ENCODE measurements at regions not wholly inside any gene's neighbourhood (a gene's known extent, or its start where the extent isn't known, plus 50 kb on each side); places are given as distances from the start of the nearest gene placed in this dataset.

GRCh38 chr5:103772248-103772647 is 209.7 kb upstream of the NUDT12 start:
- intact Hi-C loops (cut with micrococcal nuclease), result no loop called here
- no peaks in the 10 kb centered on the region for H3K9me3 Mint-ChIP-seq (ENCODE audit: insufficient read depth)
- no peaks in the 10 kb centered on the region for H3K27me3 ChIP-seq (replicated peaks in 1 of 4; ENCODE audit: control extremely low read depth in 1 of 4, control insufficient read depth in 3 of 4, insufficient read depth in 4 of 4, low read length in 3 of 4)
- DNase-seq, result no peak
- no peaks in the 10 kb centered on the region for H3K4me1 Mint-ChIP-seq
- ATAC-seq (ENCODE audit: low read depth), result no peak
- ChIA-PET CTCF (no interaction called here), POLR2A (no interaction called here)
- no peak overlapping the region for H3K4me3 Mint-ChIP-seq
- H4K20me1 ChIP-seq (ENCODE audit: control insufficient read depth, insufficient read depth, low read length, poor library complexity, severe bottlenecking), result no peaks in the 10 kb centered on the region
- no peak overlapping the region for H3K4me2 ChIP-seq (replicated peaks; ENCODE audit: low read depth, low read length, poor library complexity, severe bottlenecking)
- no peak overlapping the region for H3K9ac ChIP-seq (ENCODE audit: low read length)
- H2AFZ ChIP-seq (ENCODE audit: insufficient read depth, low read depth, low read length, poor library complexity, severe bottlenecking), result no peak overlapping the region
- H3K27me3 Mint-ChIP-seq, result no peaks in the 10 kb centered on the region
- peaks cover 0 to 8% (median 0%) of the 10 kb centered on the region in 3 donors for H3K9me3 ChIP-seq (ENCODE audit: control extremely low read depth in 1 of 3, control insufficient read depth in 2 of 3, insufficient read depth in 1 of 3, low read length in 2 of 3)
- no peaks in the 10 kb centered on the region for H3K79me2 ChIP-seq (ENCODE audit: control insufficient read depth, insufficient read depth, low read length)
- no peaks in the 10 kb centered on the region for H3K4me1 ChIP-seq (ENCODE audit: control insufficient read depth in 2 of 2, insufficient read depth in 2 of 2, low read length in 2 of 2)
- WGBS (ENCODE audit: insufficient coverage), result 100% methylated on average over 1 of the region's 2 CpGs
- no peak overlapping the region for H3K4me3 ChIP-seq (ENCODE audit: control extremely low read depth in 1 of 5, extremely low read depth in 1 of 5, insufficient read depth in 1 of 5, low read depth in 2 of 5, low read length in 4 of 5)
- no peak overlapping the region for H3K27ac ChIP-seq (ENCODE audit: low read length in 2 of 2)
- TF ChIP-seq CTCF (IDR thresholded peaks at IDR 0.05), result no peak
- no peak for TF ChIP-seq EZH2 (IDR thresholded peaks at IDR 0.05; ENCODE audit: borderline replicate concordance, insufficient read depth, low read depth, low read length, poor library complexity, severe bottlenecking)
- H3K27ac Mint-ChIP-seq, result no peak overlapping the region
- H3K36me3 ChIP-seq (replicated peaks in 1 of 2; ENCODE audit: control extremely low read depth in 1 of 2, control insufficient read depth in 1 of 2, extremely low read depth in 1 of 2, insufficient read depth in 2 of 2, low read length in 1 of 2), result no peaks in the 10 kb centered on the region

- WGBS (ENCODE audit: insufficient coverage), result 92% methylated on average over 8 of the region's 10 CpGs
- CTCF ChIA-PET, result no interaction called here
- H3K27ac ChIP-seq (ENCODE audit: low read length in 2 of 2), result no peak overlapping the region
- Mint-ChIP-seq H3K4me1 (no peaks in the 10 kb centered on the region), H3K4me3 (no peak overlapping the region), H3K9me3 (ENCODE audit: insufficient read depth) (no peaks in the 10 kb centered on the region), H3K27ac (no peak overlapping the region), H3K27me3 (no peaks in the 10 kb centered on the region)
- no peak overlapping the region for H3K4me3 ChIP-seq (ENCODE audit: control extremely low read depth in 1 of 5, extremely low read depth in 1 of 5, insufficient read depth in 1 of 5, low read depth in 2 of 5, low read length in 4 of 5)
- intact Hi-C loops (cut with micrococcal nuclease), result no loop called here
- no peak overlapping the region for H3K9ac ChIP-seq (ENCODE audit: low read length)
- H3K79me2 ChIP-seq (ENCODE audit: control insufficient read depth, insufficient read depth, low read length), result no peaks in the 10 kb centered on the region
- no peak for TF ChIP-seq EZH2 (IDR thresholded peaks at IDR 0.05; ENCODE audit: borderline replicate concordance, insufficient read depth, low read depth, low read length, poor library complexity, severe bottlenecking)
- TF ChIP-seq CTCF (IDR thresholded peaks at IDR 0.05), result no peak
- H2AFZ ChIP-seq (ENCODE audit: insufficient read depth, low read depth, low read length, poor library complexity, severe bottlenecking), result no peak overlapping the region
- H3K27me3 ChIP-seq (replicated peaks in 1 of 4; ENCODE audit: control extremely low read depth in 1 of 4, control insufficient read depth in 3 of 4, insufficient read depth in 4 of 4, low read length in 3 of 4), result no peaks in the 10 kb centered on the region
- ATAC-seq (ENCODE audit: low read depth), result no peak
- no peak overlapping the region for H3K4me2 ChIP-seq (replicated peaks; ENCODE audit: low read depth, low read length, poor library complexity, severe bottlenecking)
- peaks cover 0 to 16% (median 0%) of the 10 kb centered on the region in 3 donors for H3K9me3 ChIP-seq (ENCODE audit: control extremely low read depth in 1 of 3, control insufficient read depth in 2 of 3, insufficient read depth in 1 of 3, low read length in 2 of 3)
- no peaks in the 10 kb centered on the region for H4K20me1 ChIP-seq (ENCODE audit: control insufficient read depth, insufficient read depth, low read length, poor library complexity, severe bottlenecking)
- H3K36me3 ChIP-seq (replicated peaks in 1 of 2; ENCODE audit: control extremely low read depth in 1 of 2, control insufficient read depth in 1 of 2, extremely low read depth in 1 of 2, insufficient read depth in 2 of 2, low read length in 1 of 2), result no peaks in the 10 kb centered on the region
- H3K4me1 ChIP-seq (ENCODE audit: control insufficient read depth in 2 of 2, insufficient read depth in 2 of 2, low read length in 2 of 2), result no peaks in the 10 kb centered on the region
- POLR2A ChIA-PET, result no interaction called here
- DNase-seq, result no peak
These were observed 201.8 kb upstream of the NUDT12 start for GRCh38 chr5:103764403-103764802.
